Lower lobe of right lung (tissue), 2 donors: ENCODE measurements at regions not wholly inside any gene's neighbourhood (a gene's known extent, or its start where the extent isn't known, plus 50 kb on each side); places are given as distances from the start of the nearest gene placed in this dataset.

Experiments used
- ATAC-seq, 2 donors: fragments of 200-7000 bp; cut with Tn5 transposase; one replicate each; pipeline ENCODE4 v1.9.1; 2020 to 2022; ENCODE audit warnings: mild to moderate bottlenecking in 2 of 2, moderate library complexity in 2 of 2
- DNase-seq: peaks from one replicate; pipeline ENCODE4 v3.0.0-alpha.2; 2020
- H3K27ac ChIP-seq: fragments of 200-600 bp; one replicate; pipeline ENCODE4 v1.8.0; 2022
- H3K27me3 ChIP-seq: fragments of 200-600 bp; one replicate; pipeline ENCODE4 v1.8.0; 2022; ENCODE audit warnings: low read depth
- H3K36me3 ChIP-seq: fragments of 200-600 bp; one replicate; pipeline ENCODE4 v1.8.0; 2022; ENCODE audit warnings: mild to moderate bottlenecking
- H3K4me1 ChIP-seq: fragments of 200-600 bp; one replicate; pipeline ENCODE4 v1.8.0; 2022
- H3K4me3 ChIP-seq: fragments of 200-600 bp; one replicate; pipeline ENCODE4 v1.8.0; 2022; ENCODE audit warnings: mild to moderate bottlenecking
- H3K9me3 ChIP-seq: fragments of 200-600 bp; one replicate; pipeline ENCODE4 v1.8.0; 2022
- intact Hi-C: fragments of 100-400 bp; cut with DNase I; formaldehyde crosslinking; loops from one replicate; pipeline ENCODE4 v1.11.0; 2022
- TF ChIP-seq, protein P1 (sequence below): fragments of 200-600 bp; IDR thresholded peaks from one replicate; pipeline ENCODE4 v1.8.0; 2022; ENCODE audit warnings: antibody characterized with exemption, mild to moderate bottlenecking
- donor health status: DM: no; HTN: yes; CAD: no; lungs with severe emphysema.

DNA sequence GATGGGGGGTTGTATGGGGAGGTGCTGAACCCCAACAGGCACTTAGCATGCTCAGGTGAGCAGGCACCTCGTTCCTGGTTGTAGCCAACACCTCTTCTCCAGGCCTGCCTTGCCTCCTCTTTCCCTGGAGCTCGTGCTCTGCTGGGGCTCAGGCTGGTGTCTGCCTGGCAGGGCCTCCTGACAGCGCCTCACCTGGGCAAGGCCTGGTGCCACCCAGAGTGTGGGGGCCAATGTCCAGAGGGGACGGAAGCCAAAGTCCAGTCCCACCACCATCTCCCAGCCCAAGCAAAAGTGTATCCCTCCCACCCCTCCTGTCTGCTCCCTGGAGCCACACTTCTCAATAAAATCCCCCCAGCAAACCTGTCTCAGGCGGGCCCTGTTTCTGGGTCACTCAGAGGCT is 304.2 kb upstream of the TNRC6C start:
- no peak overlapping the region for H3K4me3 ChIP-seq
- intact Hi-C loops, result no loop called here
- peaks cover 21% of the 10 kb centered on the region for H3K27me3 ChIP-seq
- H3K36me3 ChIP-seq, result no peaks in the 10 kb centered on the region
- TF ChIP-seq, protein P1, sequence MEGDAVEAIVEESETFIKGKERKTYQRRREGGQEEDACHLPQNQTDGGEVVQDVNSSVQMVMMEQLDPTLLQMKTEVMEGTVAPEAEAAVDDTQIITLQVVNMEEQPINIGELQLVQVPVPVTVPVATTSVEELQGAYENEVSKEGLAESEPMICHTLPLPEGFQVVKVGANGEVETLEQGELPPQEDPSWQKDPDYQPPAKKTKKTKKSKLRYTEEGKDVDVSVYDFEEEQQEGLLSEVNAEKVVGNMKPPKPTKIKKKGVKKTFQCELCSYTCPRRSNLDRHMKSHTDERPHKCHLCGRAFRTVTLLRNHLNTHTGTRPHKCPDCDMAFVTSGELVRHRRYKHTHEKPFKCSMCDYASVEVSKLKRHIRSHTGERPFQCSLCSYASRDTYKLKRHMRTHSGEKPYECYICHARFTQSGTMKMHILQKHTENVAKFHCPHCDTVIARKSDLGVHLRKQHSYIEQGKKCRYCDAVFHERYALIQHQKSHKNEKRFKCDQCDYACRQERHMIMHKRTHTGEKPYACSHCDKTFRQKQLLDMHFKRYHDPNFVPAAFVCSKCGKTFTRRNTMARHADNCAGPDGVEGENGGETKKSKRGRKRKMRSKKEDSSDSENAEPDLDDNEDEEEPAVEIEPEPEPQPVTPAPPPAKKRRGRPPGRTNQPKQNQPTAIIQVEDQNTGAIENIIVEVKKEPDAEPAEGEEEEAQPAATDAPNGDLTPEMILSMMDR, result no peak
- no peaks in the 10 kb centered on the region for H3K4me1 ChIP-seq
- H3K27ac ChIP-seq, result no peak overlapping the region
- DNase-seq, result no peak
- H3K9me3 ChIP-seq, result no peaks in the 10 kb centered on the region
- no peak for ATAC-seq

GRCh38 chr17:77654850-77655249 is 303.7 kb upstream of the TNRC6C start:
- no peak for DNase-seq
- TF ChIP-seq, protein P1, result no peak
- intact Hi-C loops, result no loop called here
- peaks cover 21% of the 10 kb centered on the region for H3K27me3 ChIP-seq
- H3K36me3 ChIP-seq, result no peaks in the 10 kb centered on the region
- no peak for ATAC-seq
- no peaks in the 10 kb centered on the region for H3K4me1 ChIP-seq
- no peaks in the 10 kb centered on the region for H3K9me3 ChIP-seq
- H3K27ac ChIP-seq, result no peak overlapping the region
- no peak overlapping the region for H3K4me3 ChIP-seq

GRCh38 chr17:77656054-77656453 is 302.4 kb upstream of the TNRC6C start:
- Histone ChIP-seq H3K27me3 (peaks cover 21% of the 10 kb centered on the region), H3K4me3 (no peak overlapping the region), H3K9me3 (no peaks in the 10 kb centered on the region), H3K36me3 (no peaks in the 10 kb centered on the region), H3K4me1 (no peaks in the 10 kb centered on the region), H3K27ac (no peak overlapping the region)
- TF ChIP-seq, protein P1, result no peak
- intact Hi-C loops, result no loop called here
- ATAC-seq, result no peak
- no peak for DNase-seq

GRCh38 chr17:77657839-77658238 is 300.7 kb upstream of the TNRC6C start:
- ATAC-seq, result no peak
- DNase-seq, result no peak

GRCh38 chr17:77660524-77660923 is 298.0 kb upstream of the TNRC6C start:
- H3K9me3 ChIP-seq, result no peaks in the 10 kb centered on the region
- H3K27me3 ChIP-seq, result peaks cover 17% of the 10 kb centered on the region
- intact Hi-C loops, result no loop called here
- TF ChIP-seq, protein P1, result no peak
- H3K4me3 ChIP-seq, result no peak overlapping the region
- DNase-seq (no peak), ATAC-seq (no peak)
- H3K27ac ChIP-seq, result no peak overlapping the region
- H3K4me1 ChIP-seq, result no peaks in the 10 kb centered on the region
- no peaks in the 10 kb centered on the region for H3K36me3 ChIP-seq

More at GRCh38 chr17:77657839-77658238, 300.7 kb upstream of the TNRC6C start:
- no peak overlapping the region for H3K4me3 ChIP-seq
- H3K9me3 ChIP-seq, result no peaks in the 10 kb centered on the region
- no peaks in the 10 kb centered on the region for H3K36me3 ChIP-seq
- no peak overlapping the region for H3K27ac ChIP-seq
- H3K27me3 ChIP-seq, result peaks cover 21% of the 10 kb centered on the region
- intact Hi-C loops, result no loop called here
- no peaks in the 10 kb centered on the region for H3K4me1 ChIP-seq
- TF ChIP-seq, protein P1, result no peak

DNA sequence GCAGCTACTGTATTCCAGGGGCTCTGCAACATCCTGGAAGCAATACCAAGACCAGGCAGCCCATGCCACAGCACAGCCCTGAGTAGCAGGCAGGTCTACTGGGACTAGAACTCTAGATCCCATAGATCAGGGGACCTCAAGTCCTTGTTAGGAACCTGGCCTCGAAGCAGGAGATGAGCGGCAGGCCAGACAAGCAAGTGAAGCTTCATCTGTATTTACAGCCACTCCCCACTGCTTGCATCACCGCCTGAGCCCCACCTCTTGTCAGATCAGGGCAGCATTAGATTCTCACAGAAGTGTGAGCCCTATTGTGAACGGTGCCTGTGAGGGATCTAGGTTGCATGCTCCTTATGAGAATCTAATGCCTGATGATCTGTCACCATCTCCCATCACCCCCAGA is 295.7 kb upstream of the TNRC6C start:
- DNase-seq (no peak), ATAC-seq (no peak)
- H3K27me3 ChIP-seq, result peaks cover 5% of the 10 kb centered on the region
- H3K4me1 ChIP-seq, result no peaks in the 10 kb centered on the region
- TF ChIP-seq, protein P1, result no peak
- H3K27ac ChIP-seq, result no peak overlapping the region
- H3K9me3 ChIP-seq, result no peaks in the 10 kb centered on the region
- no peak overlapping the region for H3K4me3 ChIP-seq
- intact Hi-C loops, result no loop called here
- H3K36me3 ChIP-seq, result no peaks in the 10 kb centered on the region
